ENCODE measurements at regions not wholly inside any gene's neighbourhood (a gene's known extent, or its start where the extent isn't known, plus 50 kb on each side); places are given as distances from the start of the nearest gene placed in this dataset.

GRCh38 chr13:24011266-24011665 lies 114.0 kb upstream of the C1QTNF9B start:
- H3K27ac Mint-ChIP-seq: no peak overlapping the region
- CTCF ChIA-PET: no interaction called here
- no peaks in the 10 kb centered on the region for H3K27me3 ChIP-seq (replicated peaks in 1 of 4; ENCODE audit: control extremely low read depth in 1 of 4, control insufficient read depth in 3 of 4, insufficient read depth in 4 of 4, low read length in 3 of 4)
- WGBS (ENCODE audit: insufficient coverage): 95% methylated on average over 7 of the region's 7 CpGs
- H3K36me3 ChIP-seq (replicated peaks in 1 of 2; ENCODE audit: control extremely low read depth in 1 of 2, control insufficient read depth in 1 of 2, extremely low read depth in 1 of 2, insufficient read depth in 2 of 2, low read length in 1 of 2): no peaks in the 10 kb centered on the region
- peaks cover 19% of the 10 kb centered on the region for H3K27me3 Mint-ChIP-seq
- H3K4me1 ChIP-seq (ENCODE audit: control insufficient read depth in 2 of 2, insufficient read depth in 2 of 2, low read length in 2 of 2): no peaks in the 10 kb centered on the region
- no peak overlapping the region for H3K27ac ChIP-seq (ENCODE audit: low read length in 2 of 2)
- no peak overlapping the region for H2AFZ ChIP-seq (ENCODE audit: insufficient read depth, low read depth, low read length, poor library complexity, severe bottlenecking)
- no peak overlapping the region for H3K4me3 Mint-ChIP-seq
- DNase-seq (no peak), ATAC-seq (ENCODE audit: low read depth) (no peak)
- H3K9me3 ChIP-seq (ENCODE audit: control extremely low read depth in 1 of 3, control insufficient read depth in 2 of 3, insufficient read depth in 1 of 3, low read length in 2 of 3): no peaks in the 10 kb centered on the region
- TF ChIP-seq EZH2 (IDR thresholded peaks at IDR 0.05; ENCODE audit: borderline replicate concordance, insufficient read depth, low read depth, low read length, poor library complexity, severe bottlenecking) (no peak), CTCF (IDR thresholded peaks at IDR 0.05) (no peak)
- no peaks in the 10 kb centered on the region for H3K79me2 ChIP-seq (ENCODE audit: control insufficient read depth, insufficient read depth, low read length)
- no peak overlapping the region for H3K9ac ChIP-seq (ENCODE audit: low read length)
- H3K9me3 Mint-ChIP-seq (ENCODE audit: insufficient read depth): no peaks in the 10 kb centered on the region
- H4K20me1 ChIP-seq (ENCODE audit: control insufficient read depth, insufficient read depth, low read length, poor library complexity, severe bottlenecking): no peaks in the 10 kb centered on the region
- H3K4me1 Mint-ChIP-seq: no peaks in the 10 kb centered on the region
- H3K4me3 ChIP-seq (ENCODE audit: control extremely low read depth in 1 of 5, extremely low read depth in 1 of 5, insufficient read depth in 1 of 5, low read depth in 2 of 5, low read length in 4 of 5): no peak overlapping the region
- POLR2A ChIA-PET: no interaction called here
- intact Hi-C loops (cut with micrococcal nuclease): no loop called here
- H3K4me2 ChIP-seq (replicated peaks; ENCODE audit: low read depth, low read length, poor library complexity, severe bottlenecking): no peak overlapping the region

GRCh38 chr13:24012648-24013047 lies 115.3 kb upstream of the C1QTNF9B start:
- CTCF ChIA-PET: interaction anchor here (0.7 kb wide), 1 partner anchor 35 kb away, joined by 3 read pairs; no protein-coding TSS in a partner anchor
- H3K36me3 ChIP-seq (replicated peaks in 1 of 2; ENCODE audit: control extremely low read depth in 1 of 2, control insufficient read depth in 1 of 2, extremely low read depth in 1 of 2, insufficient read depth in 2 of 2, low read length in 1 of 2): no peaks in the 10 kb centered on the region
- ATAC-seq (ENCODE audit: low read depth) (no peak), DNase-seq (no peak)
- no peaks in the 10 kb centered on the region for H4K20me1 ChIP-seq (ENCODE audit: control insufficient read depth, insufficient read depth, low read length, poor library complexity, severe bottlenecking)
- H3K9me3 ChIP-seq (ENCODE audit: control extremely low read depth in 1 of 3, control insufficient read depth in 2 of 3, insufficient read depth in 1 of 3, low read length in 2 of 3): no peaks in the 10 kb centered on the region
- TF ChIP-seq CTCF (IDR thresholded peaks at IDR 0.05) (no peak), EZH2 (IDR thresholded peaks at IDR 0.05; ENCODE audit: borderline replicate concordance, insufficient read depth, low read depth, low read length, poor library complexity, severe bottlenecking) (no peak)
- H3K4me3 ChIP-seq (ENCODE audit: control extremely low read depth in 1 of 5, extremely low read depth in 1 of 5, insufficient read depth in 1 of 5, low read depth in 2 of 5, low read length in 4 of 5): no peak overlapping the region
- WGBS (ENCODE audit: insufficient coverage): 91% methylated on average over 10 of the region's 10 CpGs
- Mint-ChIP-seq H3K4me1 (no peaks in the 10 kb centered on the region), H3K27ac (no peak overlapping the region), H3K9me3 (ENCODE audit: insufficient read depth) (no peaks in the 10 kb centered on the region), H3K27me3 (peaks cover 19% of the 10 kb centered on the region), H3K4me3 (no peak overlapping the region)
- POLR2A ChIA-PET: no interaction called here
- no peaks in the 10 kb centered on the region for H3K79me2 ChIP-seq (ENCODE audit: control insufficient read depth, insufficient read depth, low read length)
- H3K27ac ChIP-seq (ENCODE audit: low read length in 2 of 2): no peak overlapping the region
- intact Hi-C loops (cut with micrococcal nuclease): no loop called here
- no peaks in the 10 kb centered on the region for H3K4me1 ChIP-seq (ENCODE audit: control insufficient read depth in 2 of 2, insufficient read depth in 2 of 2, low read length in 2 of 2)
- H2AFZ ChIP-seq (ENCODE audit: insufficient read depth, low read depth, low read length, poor library complexity, severe bottlenecking): no peak overlapping the region
- H3K4me2 ChIP-seq (replicated peaks; ENCODE audit: low read depth, low read length, poor library complexity, severe bottlenecking): no peak overlapping the region
- no peaks in the 10 kb centered on the region for H3K27me3 ChIP-seq (replicated peaks in 1 of 4; ENCODE audit: control extremely low read depth in 1 of 4, control insufficient read depth in 3 of 4, insufficient read depth in 4 of 4, low read length in 3 of 4)
- no peak overlapping the region for H3K9ac ChIP-seq (ENCODE audit: low read length)
